DMS114 treated with DMSO at 0.1 percent for 48 hours (cell line): ENCODE measurements at regions not wholly inside any gene's neighbourhood (a gene's known extent, or its start where the extent isn't known, plus 50 kb on each side); places are given as distances from the start of the nearest gene placed in this dataset.
A peak's percentile ranks its signal among the peaks of the same experiment; 100 is the strongest.

ENCODE experiments used
- DNase-seq: peaks from one replicate; lab custom pipeline; 2025; ENCODE audit not compliant: unreplicated experiment; lab: John Stamatoyannopoulos, UW

DNA sequence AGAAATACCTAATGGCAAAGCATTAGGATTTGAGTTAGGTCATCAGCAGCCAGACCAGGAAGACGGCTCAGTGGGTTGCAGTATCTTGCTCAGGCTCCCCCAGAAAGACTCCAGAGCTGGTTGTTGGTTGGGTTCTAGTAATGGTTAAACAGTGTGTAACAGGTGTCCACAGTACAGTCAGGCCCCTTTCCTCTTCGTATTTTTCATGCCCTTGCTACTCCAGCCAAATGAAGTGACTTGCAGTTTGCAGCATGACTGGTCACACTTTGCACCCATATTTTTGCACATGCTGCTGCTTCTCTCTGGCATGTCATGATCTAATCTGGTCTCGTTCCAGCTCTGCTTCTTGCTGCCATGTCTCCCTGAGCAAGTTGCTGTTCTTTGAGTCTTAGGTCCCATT is 60.6 kb upstream of the TRPC7 start:
- no peak for DNase-seq

DNA sequence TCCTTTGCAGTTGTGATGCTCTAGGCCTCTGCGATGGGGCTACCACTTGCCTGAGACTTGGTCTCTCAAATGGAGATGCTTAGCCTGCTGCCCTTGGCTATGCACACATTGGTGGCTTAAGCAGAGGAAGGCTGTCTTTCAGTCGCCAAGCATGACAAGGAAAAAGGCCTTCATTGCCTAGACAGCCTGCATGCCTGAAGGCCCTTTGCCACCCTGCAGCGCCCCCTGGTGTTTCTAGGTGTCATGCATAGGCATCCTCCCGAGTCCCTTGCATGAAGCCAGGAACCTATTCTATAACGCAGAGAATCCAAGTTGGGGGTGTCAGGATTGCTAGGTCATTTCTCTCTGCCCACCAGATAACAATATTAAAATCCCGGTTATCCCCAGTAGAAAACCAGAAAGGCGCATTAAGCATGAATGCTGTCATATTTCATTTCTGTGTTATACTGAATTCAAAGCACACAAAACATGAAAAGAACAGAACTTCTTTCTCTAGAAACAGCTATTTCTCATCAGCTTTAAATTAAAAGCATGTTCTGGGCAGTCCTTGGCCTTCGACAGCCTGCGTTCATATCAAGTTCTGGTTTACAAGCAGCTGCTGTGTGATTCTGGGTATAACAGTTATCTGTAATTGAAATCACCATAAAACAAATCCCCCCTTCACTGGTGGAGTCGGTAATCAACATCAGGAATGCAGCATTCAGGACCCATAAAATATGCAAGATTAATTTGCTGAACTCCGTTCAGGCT is 59.7 kb upstream of the TRPC7 start:
- peak; percentile 9 for DNase-seq

DNA sequence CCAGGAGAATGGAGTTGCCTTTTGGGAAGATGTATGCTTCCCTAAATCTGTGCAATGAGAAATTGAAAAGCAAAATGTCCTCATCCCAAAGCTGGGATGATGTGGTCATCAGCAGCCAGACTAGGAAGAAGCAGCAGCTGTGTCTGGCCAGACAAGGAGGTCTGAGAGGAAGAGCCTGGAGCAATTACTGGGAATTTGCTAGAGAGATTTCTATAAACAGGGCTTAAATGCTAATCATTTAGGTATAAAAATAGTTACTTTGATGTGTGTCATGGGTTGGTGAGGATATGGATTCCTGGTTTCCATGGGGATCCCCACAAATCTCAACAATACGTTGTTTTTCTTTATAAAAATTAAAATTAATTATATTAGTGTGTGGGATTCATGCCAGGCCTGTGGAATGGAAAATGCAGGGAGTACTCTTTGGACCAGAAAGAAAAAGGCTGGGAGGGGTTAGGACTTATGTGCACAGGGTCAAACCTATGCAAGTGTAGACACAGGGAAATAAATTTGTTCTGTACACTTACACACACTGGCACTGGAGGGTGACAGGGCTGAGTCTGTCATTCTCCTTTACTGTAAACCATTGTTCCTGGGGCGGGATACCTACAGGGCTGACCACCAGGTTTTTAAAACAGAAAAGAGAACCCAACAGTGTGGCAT is 58.7 kb upstream of the TRPC7 start:
- DNase-seq = no peak

DNA sequence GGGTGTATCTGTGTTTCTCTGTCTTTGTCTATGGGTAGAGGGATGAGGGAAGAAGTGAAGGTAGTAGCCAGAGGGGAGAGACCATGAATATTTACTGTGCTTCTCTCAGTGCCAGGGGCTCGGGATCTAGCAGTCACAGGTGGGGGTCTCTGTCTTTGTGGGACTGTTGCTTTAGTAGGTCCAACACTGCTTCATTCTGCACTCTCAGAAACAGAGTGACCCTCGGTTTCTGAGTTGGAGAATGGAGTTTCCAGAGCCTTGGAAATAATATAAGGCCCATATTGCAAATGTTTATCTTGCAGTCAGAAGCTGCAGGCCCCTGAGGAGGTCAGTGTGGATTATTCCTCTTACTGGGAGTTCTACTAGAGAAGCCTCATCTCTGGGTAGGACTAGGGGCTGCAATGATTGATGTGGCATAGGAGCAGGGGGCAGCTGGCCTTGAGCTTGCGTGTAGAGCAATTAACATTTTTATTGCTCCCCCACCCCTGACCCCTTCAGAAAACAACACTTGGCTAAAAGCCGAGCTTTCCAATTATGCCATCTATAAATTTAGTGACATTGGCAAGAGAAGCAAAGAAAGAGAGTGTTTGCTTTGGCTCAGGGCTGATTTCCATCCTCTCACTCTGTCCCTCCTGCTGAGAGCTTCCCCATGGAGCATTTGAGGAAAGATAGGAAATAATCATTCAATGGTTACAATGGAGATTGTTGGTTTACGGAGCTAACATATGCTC is 55.0 kb upstream of the TRPC7 start:
- no peak for DNase-seq

DNA sequence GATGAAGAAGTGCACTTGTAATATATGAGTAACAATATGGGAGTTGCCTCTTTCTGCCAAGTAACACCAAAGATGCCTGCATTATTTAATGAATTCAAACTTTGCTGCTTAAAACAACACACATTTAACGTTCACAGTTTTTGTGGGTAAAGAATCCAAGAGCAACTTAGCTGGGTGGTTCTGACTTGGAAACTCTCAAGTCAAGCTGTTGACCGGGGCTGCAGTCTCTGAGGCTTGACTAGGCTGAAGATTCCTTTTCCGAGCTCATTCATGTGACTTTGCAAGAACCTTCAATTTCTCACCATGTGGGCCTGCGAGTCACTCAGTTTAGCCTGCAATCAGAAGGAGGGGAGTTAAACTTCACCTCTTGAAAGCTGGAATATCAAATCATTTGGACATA is 53.0 kb upstream of the TRPC7 start:
- DNase-seq = no peak
